Right lobe of liver (tissue), 6 donors: ENCODE measurements at regions not wholly inside any gene's neighbourhood (a gene's known extent, or its start where the extent isn't known, plus 50 kb on each side); places are given as distances from the start of the nearest gene placed in this dataset.

Experiments used
- ATAC-seq, 4 donors: fragments of 200-7000 bp; cut with Tn5 transposase; one replicate each; pipeline ENCODE4 v1.9.1; 2020; ENCODE audit warnings: mild to moderate bottlenecking in 4 of 4, moderate library complexity in 4 of 4
- DNase-seq, 3 donors: peaks; one replicate each; pipeline ENCODE4 v3.0.0-alpha.2; 2020
- H3K27ac ChIP-seq, 3 donors: fragments of 200-600 bp; one replicate each; pipeline ENCODE4 v1.8.0; 2022
- H3K27me3 ChIP-seq, 2 donors: fragments of 200-600 bp; one replicate each; pipeline ENCODE4 v1.8.0; 2022
- H3K36me3 ChIP-seq, 4 donors: fragments of 200-600 bp; sonication (generic) in 1 of 4; one replicate each; pipeline versions ENCODE4 v1.5.1 to v1.8.0; 2017 to 2022; ENCODE audit warnings: control low read depth in 1 of 4
- H3K4me1 ChIP-seq, 4 donors: fragments of 200-600 bp; sonication (generic) in 1 of 4; one replicate each; pipeline versions ENCODE4 v1.5.1 to v1.8.0; 2017 to 2022; ENCODE audit warnings: control low read depth in 1 of 4
- H3K4me3 ChIP-seq, 3 donors: fragments of 200-600 bp; one replicate each; pipeline ENCODE4 v1.8.0; 2022
- H3K9me3 ChIP-seq, 4 donors: fragments of 200-600 bp; sonication (generic) in 1 of 4; one replicate each; pipeline versions ENCODE4 v1.5.1 to v1.8.0; 2017 to 2022; ENCODE audit warnings: control low read depth in 1 of 4
- POLR2A ChIP-seq: fragments of 450-650 bp; IDR thresholded peaks from one replicate; pipeline ENCODE4 v1.6.1; 2017; ENCODE audit warnings: antibody characterized with exemption, mild to moderate bottlenecking
- WGBS: methylation state at CpG from one replicate; pipeline ENCODE4 v1.1.6; 2018; ENCODE audit warnings: low coverage, low lambda C conversion rate; ENCODE audit not compliant: insufficient coverage; ENCODE audit errors: missing lambda C conversion rate; 5-methylcytosine and 5-hydroxymethylcytosine counted together
- intact Hi-C, 2 donors: fragments of 100-400 bp; cut with DNase I; formaldehyde crosslinking; loops; one replicate each; pipeline versions ENCODE4 v1.11.2 to v1.14.1; 2022
- TF ChIP-seq, protein P1 (sequence below), 4 donors: fragments of 200-600 bp in 3 of 4; fragments of 450-650 bp in 1 of 4; IDR thresholded peaks; one replicate each; pipeline versions ENCODE4 v1.5.1 to v1.8.0; 2016 to 2022; ENCODE audit warnings: antibody characterized with exemption in 4 of 4, mild to moderate bottlenecking in 2 of 4
- donor health status: DM: no; HTN: yes; CAD: no.
- donor health status: DM: no; HTN: no; CAD: no.
- donor health status: DM: no; HTN: no; CAD: no.
- donor health status: DM: no; HTN: yes; CAD: no.
- donor health status: DM: no; HTN: yes; CAD: no.

DNA sequence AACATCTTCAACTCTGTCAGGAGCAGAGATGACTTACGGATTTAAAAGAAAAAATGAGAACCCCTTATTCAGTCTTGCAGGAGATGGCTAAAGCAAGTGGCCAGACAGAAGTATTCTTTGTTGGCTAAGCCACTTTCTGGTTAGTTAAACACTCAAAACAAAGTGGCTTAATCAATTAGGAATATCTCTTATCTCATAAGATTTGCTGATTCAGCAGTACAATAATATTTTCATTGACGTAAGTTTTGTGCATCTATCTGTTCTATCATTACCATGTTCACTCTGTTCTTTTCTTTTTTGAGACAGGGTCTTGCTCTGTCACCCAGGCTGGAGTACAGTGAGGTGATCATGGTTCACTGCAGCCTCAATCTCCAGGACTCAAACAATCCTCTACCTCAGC is 342.0 kb downstream of the EN1 start:
- H3K4me3 ChIP-seq: no peak overlapping the region
- no peaks in the 10 kb centered on the region for H3K9me3 ChIP-seq
- H3K27ac ChIP-seq: no peak overlapping the region
- H3K27me3 ChIP-seq: no peaks in the 10 kb centered on the region
- 77% methylated on average over 2 of the region's 2 CpGs for WGBS
- no peak for ATAC-seq
- H3K4me1 ChIP-seq: no peaks in the 10 kb centered on the region
- no peak for DNase-seq
- intact Hi-C loops: no loop called here
- TF ChIP-seq, protein P1, sequence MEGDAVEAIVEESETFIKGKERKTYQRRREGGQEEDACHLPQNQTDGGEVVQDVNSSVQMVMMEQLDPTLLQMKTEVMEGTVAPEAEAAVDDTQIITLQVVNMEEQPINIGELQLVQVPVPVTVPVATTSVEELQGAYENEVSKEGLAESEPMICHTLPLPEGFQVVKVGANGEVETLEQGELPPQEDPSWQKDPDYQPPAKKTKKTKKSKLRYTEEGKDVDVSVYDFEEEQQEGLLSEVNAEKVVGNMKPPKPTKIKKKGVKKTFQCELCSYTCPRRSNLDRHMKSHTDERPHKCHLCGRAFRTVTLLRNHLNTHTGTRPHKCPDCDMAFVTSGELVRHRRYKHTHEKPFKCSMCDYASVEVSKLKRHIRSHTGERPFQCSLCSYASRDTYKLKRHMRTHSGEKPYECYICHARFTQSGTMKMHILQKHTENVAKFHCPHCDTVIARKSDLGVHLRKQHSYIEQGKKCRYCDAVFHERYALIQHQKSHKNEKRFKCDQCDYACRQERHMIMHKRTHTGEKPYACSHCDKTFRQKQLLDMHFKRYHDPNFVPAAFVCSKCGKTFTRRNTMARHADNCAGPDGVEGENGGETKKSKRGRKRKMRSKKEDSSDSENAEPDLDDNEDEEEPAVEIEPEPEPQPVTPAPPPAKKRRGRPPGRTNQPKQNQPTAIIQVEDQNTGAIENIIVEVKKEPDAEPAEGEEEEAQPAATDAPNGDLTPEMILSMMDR (IDR thresholded peaks at IDR 0.05): no peak
- no peak for TF ChIP-seq POLR2A
- H3K36me3 ChIP-seq: no peaks in the 10 kb centered on the region

DNA sequence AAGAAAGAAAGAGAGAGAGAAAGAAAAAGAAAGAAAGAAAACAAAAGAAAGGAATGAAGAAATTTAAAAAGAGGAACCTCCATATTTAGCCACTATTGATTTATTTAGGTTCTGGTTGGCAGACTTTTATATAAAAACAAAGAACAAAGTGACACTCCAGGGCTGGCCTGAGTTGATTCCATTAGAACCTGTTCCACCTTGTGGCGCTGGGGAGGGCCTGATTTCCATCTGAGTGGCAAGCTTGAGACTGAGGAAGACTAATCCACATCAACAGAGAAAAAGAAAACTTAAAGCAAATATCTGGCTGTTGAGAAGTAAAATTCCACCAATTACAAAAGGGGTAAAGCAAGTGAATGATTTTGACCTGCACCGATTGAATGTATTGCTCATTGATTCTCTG is 345.3 kb downstream of the EN1 start:
- DNase-seq: no peak
- H3K27me3 ChIP-seq: no peaks in the 10 kb centered on the region
- 73% methylated on average over 2 of the region's 2 CpGs for WGBS
- H3K36me3 ChIP-seq: no peaks in the 10 kb centered on the region
- H3K27ac ChIP-seq: no peak overlapping the region
- H3K9me3 ChIP-seq: no peaks in the 10 kb centered on the region
- no peak overlapping the region for H3K4me3 ChIP-seq
- ATAC-seq: no peak
- no peaks in the 10 kb centered on the region for H3K4me1 ChIP-seq
- intact Hi-C loops: no loop called here
- no peak for TF ChIP-seq POLR2A
- TF ChIP-seq, protein P1 (IDR thresholded peaks at IDR 0.05): no peak

DNA sequence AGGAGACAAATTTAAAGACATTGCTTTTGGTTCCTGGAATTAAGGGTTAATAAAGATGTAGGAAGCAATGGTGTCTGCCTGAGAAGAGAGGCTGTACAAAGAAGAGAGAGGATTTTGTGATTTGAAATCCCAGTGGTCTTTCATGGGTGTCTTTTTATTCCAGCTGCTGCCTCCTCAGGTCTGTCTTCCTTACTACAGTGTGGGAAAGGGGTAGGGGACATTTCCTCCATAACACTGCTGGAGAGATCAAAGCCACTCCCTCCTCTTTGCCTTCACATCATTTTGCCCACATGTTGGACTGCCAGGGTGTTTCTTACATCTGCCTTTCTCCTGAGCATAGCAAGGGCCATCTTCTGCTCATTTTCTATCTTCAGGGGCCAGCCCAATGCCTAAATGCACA is 348.5 kb downstream of the EN1 start:
- Histone ChIP-seq H3K27me3 (no peaks in the 10 kb centered on the region), H3K9me3 (no peaks in the 10 kb centered on the region), H3K27ac (no peak overlapping the region), H3K4me3 (no peak overlapping the region), H3K36me3 (no peaks in the 10 kb centered on the region), H3K4me1 (no peaks in the 10 kb centered on the region)
- TF ChIP-seq POLR2A: no peak
- TF ChIP-seq, protein P1 (IDR thresholded peaks at IDR 0.05): no peak
- no peak for DNase-seq
- no peak for ATAC-seq
- intact Hi-C loops: no loop called here

DNA sequence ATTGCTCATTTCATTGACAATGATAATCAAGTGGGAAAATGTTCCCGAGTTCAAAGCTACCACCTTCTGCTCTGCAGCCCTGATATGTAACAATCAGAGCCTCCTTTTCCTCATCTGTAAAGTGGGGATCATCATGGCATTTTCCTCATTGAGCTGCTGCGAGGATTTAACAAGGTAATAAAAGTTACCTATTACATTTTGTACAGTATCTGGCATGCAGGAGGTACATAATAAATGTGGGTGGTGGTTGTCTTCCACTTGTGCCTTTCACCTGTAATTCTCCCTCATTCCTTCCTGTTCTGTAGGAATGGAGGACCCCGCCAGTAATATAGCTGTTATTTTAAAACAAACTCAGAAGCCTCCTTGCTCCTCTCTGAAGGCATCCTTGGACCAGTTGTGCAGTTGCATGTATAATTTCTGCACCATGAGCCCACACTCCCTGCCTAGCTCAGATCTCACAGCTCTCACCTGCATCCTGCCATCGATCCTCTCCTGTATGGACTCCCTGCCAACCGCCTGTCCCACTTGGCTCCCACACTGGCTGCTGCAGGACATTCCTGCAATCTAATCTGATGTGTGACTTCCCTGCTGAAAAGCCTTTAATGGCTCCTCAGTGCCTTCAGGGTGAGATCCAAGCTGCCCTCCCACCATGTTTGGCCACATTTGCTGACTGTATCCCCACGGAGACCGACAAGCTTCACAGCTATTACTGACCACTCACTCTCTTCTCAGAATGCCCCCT is 350.4 kb downstream of the EN1 start:
- intact Hi-C loops: no loop called here
- TF ChIP-seq, protein P1 (IDR thresholded peaks at IDR 0.05): no peak
- no peak for TF ChIP-seq POLR2A
- Histone ChIP-seq H3K9me3 (no peaks in the 10 kb centered on the region), H3K36me3 (no peaks in the 10 kb centered on the region), H3K4me1 (no peaks in the 10 kb centered on the region), H3K27me3 (no peaks in the 10 kb centered on the region), H3K27ac (no peak overlapping the region), H3K4me3 (no peak overlapping the region)
- ATAC-seq (no peak), DNase-seq (no peak)
- 78% methylated on average over 4 of the region's 7 CpGs for WGBS

DNA sequence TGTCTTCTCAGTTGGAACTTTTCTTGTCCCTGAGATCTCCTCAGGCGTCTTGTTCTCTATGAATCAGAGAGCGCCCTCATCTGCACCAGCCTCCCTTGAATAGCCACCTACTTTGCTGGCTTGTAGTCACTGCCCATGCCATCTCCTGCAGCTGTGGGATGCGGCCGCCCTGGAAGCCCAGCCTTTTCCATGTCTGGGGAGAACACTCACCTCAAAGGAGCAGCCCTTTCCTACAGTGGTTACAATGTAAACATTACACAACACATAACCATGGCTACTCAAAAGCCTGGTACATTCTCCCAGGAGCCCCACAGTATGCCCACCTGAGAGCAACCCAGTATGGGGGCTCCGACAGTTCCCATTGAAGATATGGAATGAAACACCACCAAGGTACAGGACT is 351.0 kb downstream of the EN1 start:
- TF ChIP-seq, protein P1 (IDR thresholded peaks at IDR 0.05): no peak
- TF ChIP-seq POLR2A: no peak
- Histone ChIP-seq H3K4me3 (no peak overlapping the region), H3K36me3 (no peaks in the 10 kb centered on the region), H3K9me3 (no peaks in the 10 kb centered on the region), H3K27me3 (no peaks in the 10 kb centered on the region), H3K27ac (no peak overlapping the region), H3K4me1 (no peaks in the 10 kb centered on the region)
- DNase-seq (no peak), ATAC-seq (no peak)
- intact Hi-C loops: no loop called here
- WGBS: 73% methylated on average over 4 of the region's 5 CpGs
